ENCODE measurements at regions not wholly inside any gene's neighbourhood (a gene's known extent, or its start where the extent isn't known, plus 50 kb on each side); places are given as distances from the start of the nearest gene placed in this dataset.

- H3K27ac ChIP-seq (ENCODE audit: low read length), result no peak overlapping the region
- H3K4me1 ChIP-seq (ENCODE audit: control insufficient read depth, insufficient read depth, low read length), result no peaks in the 10 kb centered on the region
- no peaks in the 10 kb centered on the region for H3K36me3 ChIP-seq (ENCODE audit: control insufficient read depth, insufficient read depth, low read length)
- no peaks in the 10 kb centered on the region for H3K9me3 ChIP-seq (ENCODE audit: control insufficient read depth, low read depth, low read length)
- DNase-seq, result no peak
- no peak overlapping the region for H3K4me3 ChIP-seq (ENCODE audit: low read length)
- H3K27me3 ChIP-seq (ENCODE audit: control insufficient read depth, insufficient read depth, low read length), result no peaks in the 10 kb centered on the region
- no CpG with 5 or more reads among the region's 5 CpGs for WGBS (ENCODE audit: insufficient coverage, low lambda C conversion rate)
Observed at GRCh38 chr14:28879573-28879996, 113.0 kb downstream of the FOXG1 start.

GRCh38 chr14:28886940-28887339 is 120.4 kb downstream of the FOXG1 start:
- no peaks in the 10 kb centered on the region for H3K36me3 ChIP-seq (ENCODE audit: control insufficient read depth, insufficient read depth, low read length)
- WGBS (ENCODE audit: insufficient coverage, low lambda C conversion rate), result 88% methylated on average over 3 of the region's 5 CpGs
- no peak for DNase-seq
- H3K27me3 ChIP-seq (ENCODE audit: control insufficient read depth, insufficient read depth, low read length), result no peaks in the 10 kb centered on the region
- H3K27ac ChIP-seq (ENCODE audit: low read length), result no peak overlapping the region
- no peaks in the 10 kb centered on the region for H3K4me1 ChIP-seq (ENCODE audit: control insufficient read depth, insufficient read depth, low read length)
- H3K9me3 ChIP-seq (ENCODE audit: control insufficient read depth, low read depth, low read length), result no peaks in the 10 kb centered on the region
- no peak overlapping the region for H3K4me3 ChIP-seq (ENCODE audit: low read length)

GRCh38 chr14:28895389-28895788 is 128.8 kb downstream of the FOXG1 start:
- Histone ChIP-seq H3K36me3 (ENCODE audit: control insufficient read depth, insufficient read depth, low read length) (no peaks in the 10 kb centered on the region), H3K9me3 (ENCODE audit: control insufficient read depth, low read depth, low read length) (no peaks in the 10 kb centered on the region), H3K4me3 (ENCODE audit: low read length) (no peak overlapping the region), H3K27me3 (ENCODE audit: control insufficient read depth, insufficient read depth, low read length) (no peaks in the 10 kb centered on the region), H3K4me1 (ENCODE audit: control insufficient read depth, insufficient read depth, low read length) (no peaks in the 10 kb centered on the region), H3K27ac (ENCODE audit: low read length) (no peak overlapping the region)
- 50% methylated on average over 2 of the region's 3 CpGs for WGBS (ENCODE audit: insufficient coverage, low lambda C conversion rate)
- DNase-seq, result no peak

- no peak for DNase-seq
- Histone ChIP-seq H3K4me1 (ENCODE audit: control insufficient read depth, insufficient read depth, low read length) (no peaks in the 10 kb centered on the region), H3K36me3 (ENCODE audit: control insufficient read depth, insufficient read depth, low read length) (no peaks in the 10 kb centered on the region), H3K27me3 (ENCODE audit: control insufficient read depth, insufficient read depth, low read length) (no peaks in the 10 kb centered on the region), H3K27ac (ENCODE audit: low read length) (no peak overlapping the region), H3K4me3 (ENCODE audit: low read length) (no peak overlapping the region), H3K9me3 (ENCODE audit: control insufficient read depth, low read depth, low read length) (no peaks in the 10 kb centered on the region)
Observed at GRCh38 chr14:28896337-28896736, 129.8 kb downstream of the FOXG1 start.

- Histone ChIP-seq H3K36me3 (ENCODE audit: control insufficient read depth, insufficient read depth, low read length) (no peaks in the 10 kb centered on the region), H3K9me3 (ENCODE audit: control insufficient read depth, low read depth, low read length) (no peaks in the 10 kb centered on the region), H3K4me3 (ENCODE audit: low read length) (no peak overlapping the region), H3K27me3 (ENCODE audit: control insufficient read depth, insufficient read depth, low read length) (no peaks in the 10 kb centered on the region), H3K27ac (ENCODE audit: low read length) (no peak overlapping the region), H3K4me1 (ENCODE audit: control insufficient read depth, insufficient read depth, low read length) (no peaks in the 10 kb centered on the region)
- DNase-seq, result no peak
- WGBS (ENCODE audit: insufficient coverage, low lambda C conversion rate), result no CpG with 5 or more reads among the region's 1 CpG
Observed at GRCh38 chr14:28901631-28902030, 135.0 kb downstream of the FOXG1 start.

GRCh38 chr14:28902930-28903329 is 136.3 kb downstream of the FOXG1 start:
- no peaks in the 10 kb centered on the region for H3K9me3 ChIP-seq (ENCODE audit: control insufficient read depth, low read depth, low read length)
- no peak overlapping the region for H3K4me3 ChIP-seq (ENCODE audit: low read length)
- WGBS (ENCODE audit: insufficient coverage, low lambda C conversion rate), result no CpG with 5 or more reads among the region's 2 CpGs
- no peaks in the 10 kb centered on the region for H3K36me3 ChIP-seq (ENCODE audit: control insufficient read depth, insufficient read depth, low read length)
- no peaks in the 10 kb centered on the region for H3K4me1 ChIP-seq (ENCODE audit: control insufficient read depth, insufficient read depth, low read length)
- H3K27me3 ChIP-seq (ENCODE audit: control insufficient read depth, insufficient read depth, low read length), result no peaks in the 10 kb centered on the region
- no peak for DNase-seq
- H3K27ac ChIP-seq (ENCODE audit: low read length), result no peak overlapping the region

- H3K4me1 ChIP-seq (ENCODE audit: control insufficient read depth, insufficient read depth, low read length), result no peaks in the 10 kb centered on the region
- H3K27me3 ChIP-seq (ENCODE audit: control insufficient read depth, insufficient read depth, low read length), result no peaks in the 10 kb centered on the region
- no peak overlapping the region for H3K27ac ChIP-seq (ENCODE audit: low read length)
- no peaks in the 10 kb centered on the region for H3K9me3 ChIP-seq (ENCODE audit: control insufficient read depth, low read depth, low read length)
- no peak for DNase-seq
- no peaks in the 10 kb centered on the region for H3K36me3 ChIP-seq (ENCODE audit: control insufficient read depth, insufficient read depth, low read length)
- H3K4me3 ChIP-seq (ENCODE audit: low read length), result no peak overlapping the region
Observed at GRCh38 chr14:28911521-28911920, 144.9 kb downstream of the FOXG1 start.

- H3K4me3 ChIP-seq (ENCODE audit: low read length), result no peak overlapping the region
- no peaks in the 10 kb centered on the region for H3K27me3 ChIP-seq (ENCODE audit: control insufficient read depth, insufficient read depth, low read length)
- no peak for DNase-seq
- no peaks in the 10 kb centered on the region for H3K9me3 ChIP-seq (ENCODE audit: control insufficient read depth, low read depth, low read length)
- no peaks in the 10 kb centered on the region for H3K36me3 ChIP-seq (ENCODE audit: control insufficient read depth, insufficient read depth, low read length)
- no peaks in the 10 kb centered on the region for H3K4me1 ChIP-seq (ENCODE audit: control insufficient read depth, insufficient read depth, low read length)
- WGBS (ENCODE audit: insufficient coverage, low lambda C conversion rate), result 86% methylated on average over 1 of the region's 1 CpG
- H3K27ac ChIP-seq (ENCODE audit: low read length), result no peak overlapping the region
Observed at GRCh38 chr14:28913056-28913455, 146.5 kb downstream of the FOXG1 start.

- DNase-seq, result no peak
- Histone ChIP-seq H3K27ac (ENCODE audit: low read length) (no peak overlapping the region), H3K27me3 (ENCODE audit: control insufficient read depth, insufficient read depth, low read length) (no peaks in the 10 kb centered on the region), H3K9me3 (ENCODE audit: control insufficient read depth, low read depth, low read length) (no peaks in the 10 kb centered on the region), H3K4me3 (ENCODE audit: low read length) (no peak overlapping the region), H3K4me1 (ENCODE audit: control insufficient read depth, insufficient read depth, low read length) (no peaks in the 10 kb centered on the region), H3K36me3 (ENCODE audit: control insufficient read depth, insufficient read depth, low read length) (no peaks in the 10 kb centered on the region)
- WGBS (ENCODE audit: insufficient coverage, low lambda C conversion rate), result 50% methylated on average over 1 of the region's 1 CpG
Observed at GRCh38 chr14:28926122-28926521, 159.5 kb downstream of the FOXG1 start.

GRCh38 chr14:28931999-28932398 is 165.4 kb downstream of the FOXG1 start:
- WGBS (ENCODE audit: insufficient coverage, low lambda C conversion rate), result no CpG with 5 or more reads among the region's 2 CpGs
- H3K27ac ChIP-seq (ENCODE audit: low read length), result no peak overlapping the region
- no peaks in the 10 kb centered on the region for H3K4me1 ChIP-seq (ENCODE audit: control insufficient read depth, insufficient read depth, low read length)
- H3K36me3 ChIP-seq (ENCODE audit: control insufficient read depth, insufficient read depth, low read length), result no peaks in the 10 kb centered on the region
- H3K4me3 ChIP-seq (ENCODE audit: low read length), result no peak overlapping the region
- peaks cover 6% of the 10 kb centered on the region for H3K9me3 ChIP-seq (ENCODE audit: control insufficient read depth, low read depth, low read length)
- no peak for DNase-seq
- H3K27me3 ChIP-seq (ENCODE audit: control insufficient read depth, insufficient read depth, low read length), result no peaks in the 10 kb centered on the region

- no peaks in the 10 kb centered on the region for H3K4me1 ChIP-seq (ENCODE audit: control insufficient read depth, insufficient read depth, low read length)
- H3K36me3 ChIP-seq (ENCODE audit: control insufficient read depth, insufficient read depth, low read length), result no peaks in the 10 kb centered on the region
- peaks cover 6% of the 10 kb centered on the region for H3K9me3 ChIP-seq (ENCODE audit: control insufficient read depth, low read depth, low read length)
- no peak overlapping the region for H3K27ac ChIP-seq (ENCODE audit: low read length)
- H3K4me3 ChIP-seq (ENCODE audit: low read length), result no peak overlapping the region
- H3K27me3 ChIP-seq (ENCODE audit: control insufficient read depth, insufficient read depth, low read length), result no peaks in the 10 kb centered on the region
- DNase-seq, result no peak
Observed at GRCh38 chr14:28936601-28937000, 170.0 kb downstream of the FOXG1 start.
